Endothelial cell of umbilical vein (primary cell): ENCODE measurements at regions not wholly inside any gene's neighbourhood (a gene's known extent, or its start where the extent isn't known, plus 50 kb on each side); places are given as distances from the start of the nearest gene placed in this dataset.
A peak's percentile ranks its signal among the peaks of the same experiment; 100 is the strongest.

Experiments used
- BruUV-seq: library from RNA; stranded (reverse); fragments of 400-500 nt; replicated peaks from 2 replicates; lab custom pipeline; 2021; lab: Mats Ljungman, UMichigan
- CTCF ChIA-PET: fragments of 300-600, 350-600 bp; sonication (Branson Sonifier 250); formaldehyde crosslinking; loops from one replicate; lab custom pipeline; 2021; ENCODE audit warnings: antibody characterized with exemption, inconsistent platforms; lab: Charles Lee
- POLR2A ChIA-PET: fragments of 300-600, 350-600 bp; sonication (Branson Sonifier 250); formaldehyde crosslinking; loops from one replicate; lab custom pipeline; 2021; ENCODE audit warnings: antibody characterized with exemption, inconsistent platforms; lab: Charles Lee
- DNase-seq: peaks from one replicate; pipeline ENCODE4 v3.0.0-alpha.2; 2011; ENCODE audit warnings: low read depth, low spot score
- FAIRE-seq: peaks from 2 replicates; lab custom pipeline; 2011; peaks lifted over from hg19 to GRCh38; lab: Jason Lieb, UNC
- H2AFZ ChIP-seq: 2 replicates; pipeline ENCODE4 v1.6.0; 2012; ENCODE audit warnings: low read depth, low read length, control low read depth, inconsistent platforms
- H3K27ac ChIP-seq: 2 replicates; pipeline ENCODE4 v1.5.1; 2011; ENCODE audit warnings: low read depth, mild to moderate bottlenecking, control low read depth, low read length, moderate library complexity; ENCODE audit not compliant: insufficient read depth
- H3K27me3 ChIP-seq, 2 experiments: 2 replicates each; pipeline versions ENCODE4 v1.6.0 to v1.6.1; 2011; ENCODE audit warnings: low read length in 2 of 2, mixed read lengths in 1 of 2; ENCODE audit not compliant: control insufficient read depth in 2 of 2, insufficient read depth in 2 of 2
- H3K36me3 ChIP-seq, 2 experiments: 2 replicates in 1 of 2; 3 replicates in 1 of 2; pipeline ENCODE4 v1.5.1; 2011; ENCODE audit warnings: low read length in 2 of 2, mild to moderate bottlenecking in 1 of 2, moderate library complexity in 1 of 2; ENCODE audit not compliant: control insufficient read depth in 2 of 2, insufficient read depth in 2 of 2; ENCODE audit errors: extremely low read depth in 1 of 2
- H3K4me1 ChIP-seq: 3 replicates; pipeline ENCODE4 v1.5.1; 2011; ENCODE audit warnings: mild to moderate bottlenecking, low read length; ENCODE audit not compliant: control insufficient read depth, insufficient read depth; ENCODE audit errors: extremely low read depth
- H3K4me2 ChIP-seq: 2 replicates; pipeline ENCODE4 v1.6.1; 2011; ENCODE audit warnings: low read length, control low read depth, mixed read lengths; ENCODE audit not compliant: insufficient read depth
- H3K4me3 ChIP-seq, 3 experiments: fragments of 200-600 bp in 1 of 3; sonication (generic), shearing (Covaris generic) in 1 of 3; replicated peaks in 1 of 3; 2 replicates each; pipeline ENCODE4 v1.5.1; 2011 to 2016; ENCODE audit warnings: control low read depth in 3 of 3, low read length in 3 of 3, mild to moderate bottlenecking in 2 of 3, inconsistent platforms in 1 of 3, low read depth in 1 of 3, moderate library complexity in 1 of 3; ENCODE audit not compliant: insufficient read depth in 1 of 3
- H3K79me2 ChIP-seq: 2 replicates; pipeline ENCODE4 v1.6.0; 2012; ENCODE audit warnings: low read length, inconsistent platforms; ENCODE audit not compliant: control insufficient read depth, insufficient read depth
- H3K9ac ChIP-seq: replicated peaks from 2 replicates; pipeline ENCODE3; 2011; ENCODE audit warnings: low read length, control low read depth; ENCODE audit not compliant: insufficient read depth; ENCODE audit errors: extremely low read depth
- H3K9me1 ChIP-seq: replicated peaks from 3 replicates; pipeline ENCODE4 v1.6.0; 2011; ENCODE audit warnings: mild to moderate bottlenecking, low read length; ENCODE audit not compliant: control insufficient read depth, insufficient read depth; ENCODE audit errors: extremely low read depth
- H3K9me3 ChIP-seq: replicated peaks from 2 replicates; pipeline ENCODE4 v1.5.1; 2012; ENCODE audit warnings: low read length, inconsistent platforms; ENCODE audit not compliant: control insufficient read depth, insufficient read depth
- H4K20me1 ChIP-seq: replicated peaks from 2 replicates; pipeline ENCODE3; 2011; ENCODE audit warnings: mild to moderate bottlenecking, low read length; ENCODE audit not compliant: control insufficient read depth, insufficient read depth; ENCODE audit errors: extremely low read depth
- EZH2 ChIP-seq: IDR thresholded peaks from 2 replicates; pipeline ENCODE4 v1.6.1; 2012; ENCODE audit warnings: borderline replicate concordance, low read depth, mild to moderate bottlenecking, moderate library complexity, low read length, inconsistent platforms; ENCODE audit not compliant: severe bottlenecking
- FOS ChIP-seq: IDR thresholded peaks from 2 replicates; pipeline ENCODE4 v1.6.1; 2011; ENCODE audit warnings: mild to moderate bottlenecking, low read length, moderate library complexity, borderline replicate concordance; ENCODE audit not compliant: insufficient read depth
- GATA2 ChIP-seq: IDR thresholded peaks from 2 replicates; pipeline ENCODE4 v1.7.0; 2011; ENCODE audit warnings: low read depth, mild to moderate bottlenecking, moderate library complexity, mixed read lengths, low read length; ENCODE audit not compliant: insufficient read length, insufficient read depth
- JUN ChIP-seq: IDR thresholded peaks from 2 replicates; pipeline ENCODE4 v1.6.1; 2011; ENCODE audit warnings: borderline replicate concordance, low read depth; ENCODE audit not compliant: insufficient read length, insufficient read depth
- MYC ChIP-seq: IDR thresholded peaks from one replicate; pipeline ENCODE4 v1.6.1; 2011; ENCODE audit warnings: mild to moderate bottlenecking, low read depth, low read length
- POLR2A ChIP-seq: IDR thresholded peaks from 2 replicates; pipeline ENCODE4 v1.6.1; 2012; ENCODE audit warnings: low read depth, mild to moderate bottlenecking, control low read depth, low read length
- POLR2AphosphoS5 ChIP-seq: IDR thresholded peaks from 2 replicates; pipeline ENCODE4 v1.6.1; 2012; ENCODE audit warnings: low read depth, mild to moderate bottlenecking, control low read depth, low read length, moderate library complexity; ENCODE audit not compliant: insufficient read depth
- dilution Hi-C: fragments of 300-500 bp; cut with MboI; formaldehyde crosslinking; loops from one replicate; pipeline ENCODE4 v1.15.0; 2019; ENCODE audit warnings: low sequenced_read_pairs; ENCODE audit not compliant: extremely low pct_ligation_motif_present
- intact Hi-C: fragments of 100-400 bp; cut with micrococcal nuclease; formaldehyde crosslinking; loops from one replicate; pipeline ENCODE4 v1.10.0; 2022
- TF ChIP-seq, protein P1 (sequence below): IDR thresholded peaks from 2 replicates; pipeline ENCODE4 v1.6.1; 2011; ENCODE audit not compliant: insufficient read depth, insufficient read length
- TF ChIP-seq, protein P2 (sequence below), 2 donors: IDR thresholded peaks; 1 replicate in 1 of 2; 2 replicates in 1 of 2; pipeline ENCODE4 v1.5.1; 2011; ENCODE audit warnings: low read length in 2 of 2, mild to moderate bottlenecking in 2 of 2, moderate library complexity in 2 of 2, control low read depth in 1 of 2, inconsistent platforms in 1 of 2, low read depth in 1 of 2; ENCODE audit not compliant: insufficient read depth in 1 of 2; ENCODE audit errors: extremely low read depth in 1 of 2

DNA sequence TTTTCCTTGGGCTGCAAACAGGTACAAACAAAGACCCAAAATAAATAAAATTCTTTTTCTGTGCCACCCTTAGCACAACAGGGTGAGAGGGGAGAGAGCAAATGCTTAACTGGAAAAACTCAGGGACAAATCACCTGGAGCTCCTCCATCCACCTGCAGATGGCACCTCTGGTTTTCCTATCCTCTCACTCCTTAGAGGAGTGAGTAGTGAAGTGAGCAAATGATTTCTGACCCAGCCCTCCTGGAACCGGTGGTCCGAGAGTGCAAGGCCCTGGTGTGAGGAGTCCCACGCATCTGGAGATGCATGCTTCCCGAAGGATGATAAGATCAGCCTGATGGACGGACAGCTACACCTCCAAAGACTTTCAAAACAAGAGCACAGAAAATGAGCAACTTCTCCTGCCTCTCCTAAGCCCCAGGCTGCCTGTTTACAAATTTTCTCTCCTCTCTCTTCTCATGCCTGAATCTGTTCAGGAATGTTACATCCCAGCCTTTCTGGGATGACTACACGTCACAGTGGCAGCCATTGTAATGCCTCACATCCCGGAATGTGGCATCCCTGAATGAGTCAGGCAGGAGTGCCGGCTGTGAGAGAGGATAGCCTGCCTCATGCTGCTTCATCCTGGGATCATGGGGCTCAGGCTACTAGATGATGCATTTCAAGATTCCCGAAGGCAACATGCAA, 86.4 kb downstream of the ADRB2 start:
- FAIRE-seq (peak; percentile 95), DNase-seq (peak; percentile 79)
- Histone ChIP-seq H3K9me1 (no peaks in the 10 kb centered on the region), H3K9ac (peak overlapping the region; percentile 68), H3K9me3 (no peaks in the 10 kb centered on the region), H3K36me3 (no peaks in the 10 kb centered on the region), H3K79me2 (no peaks in the 10 kb centered on the region), H3K27me3 (no peaks in the 10 kb centered on the region), H3K4me2 (no peak overlapping the region), H3K27ac (peak overlapping the region; percentile 96), H2AFZ (peak overlapping the region; percentile 13), H3K4me1 (peaks cover 55% of the 10 kb centered on the region), H3K4me3 (no peak overlapping the region), H4K20me1 (no peaks in the 10 kb centered on the region)
- intact Hi-C loops = loop anchor here (1.0 to 2.0 kb wide), 4 partner anchors 44 to 182 kb away; partner anchors contain the start of gene ADRB2
- dilution Hi-C loops = no loop called here
- POLR2A ChIA-PET = no interaction called here
- CTCF ChIA-PET = interaction anchor here (1.0 to 2.8 kb wide), 9 partner anchors 12 to 202 kb away, joined by 3 to 23 read pairs (median 5); no protein-coding TSS in a partner anchor
- TF ChIP-seq EZH2 (no peak), POLR2A (no peak), JUN (peak; percentile 87), GATA2 (peak; percentile 70), MYC (no peak), POLR2AphosphoS5 (peak; percentile 84), FOS (peak; percentile 97)
- TF ChIP-seq, protein P1, sequence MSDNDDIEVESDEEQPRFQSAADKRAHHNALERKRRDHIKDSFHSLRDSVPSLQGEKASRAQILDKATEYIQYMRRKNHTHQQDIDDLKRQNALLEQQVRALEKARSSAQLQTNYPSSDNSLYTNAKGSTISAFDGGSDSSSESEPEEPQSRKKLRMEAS = no peak
- TF ChIP-seq, protein P2, sequence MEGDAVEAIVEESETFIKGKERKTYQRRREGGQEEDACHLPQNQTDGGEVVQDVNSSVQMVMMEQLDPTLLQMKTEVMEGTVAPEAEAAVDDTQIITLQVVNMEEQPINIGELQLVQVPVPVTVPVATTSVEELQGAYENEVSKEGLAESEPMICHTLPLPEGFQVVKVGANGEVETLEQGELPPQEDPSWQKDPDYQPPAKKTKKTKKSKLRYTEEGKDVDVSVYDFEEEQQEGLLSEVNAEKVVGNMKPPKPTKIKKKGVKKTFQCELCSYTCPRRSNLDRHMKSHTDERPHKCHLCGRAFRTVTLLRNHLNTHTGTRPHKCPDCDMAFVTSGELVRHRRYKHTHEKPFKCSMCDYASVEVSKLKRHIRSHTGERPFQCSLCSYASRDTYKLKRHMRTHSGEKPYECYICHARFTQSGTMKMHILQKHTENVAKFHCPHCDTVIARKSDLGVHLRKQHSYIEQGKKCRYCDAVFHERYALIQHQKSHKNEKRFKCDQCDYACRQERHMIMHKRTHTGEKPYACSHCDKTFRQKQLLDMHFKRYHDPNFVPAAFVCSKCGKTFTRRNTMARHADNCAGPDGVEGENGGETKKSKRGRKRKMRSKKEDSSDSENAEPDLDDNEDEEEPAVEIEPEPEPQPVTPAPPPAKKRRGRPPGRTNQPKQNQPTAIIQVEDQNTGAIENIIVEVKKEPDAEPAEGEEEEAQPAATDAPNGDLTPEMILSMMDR (IDR thresholded peaks at IDR 0.05; ENCODE audit: extremely low read depth in 1 of 2, insufficient read depth in 1 of 2, low read depth in 1 of 2, low read length in 2 of 2) = peak in 1 of 2 donors; percentile 4
- no TSS peak for BruUV-seq
